NCI-H82 (cell line): ENCODE measurements at regions not wholly inside any gene's neighbourhood (a gene's known extent, or its start where the extent isn't known, plus 50 kb on each side); places are given as distances from the start of the nearest gene placed in this dataset.
A peak's percentile ranks its signal among the peaks of the same experiment; 100 is the strongest.
"Not testable (repeated sequence)": the region's sequence is repeated elsewhere in the genome, so short reads cannot be mapped to it uniquely, and the experiment has no call there.

Source experiments
- DNase-seq: peaks from one replicate; lab custom pipeline; 2025; lab: John Stamatoyannopoulos, UW

DNA sequence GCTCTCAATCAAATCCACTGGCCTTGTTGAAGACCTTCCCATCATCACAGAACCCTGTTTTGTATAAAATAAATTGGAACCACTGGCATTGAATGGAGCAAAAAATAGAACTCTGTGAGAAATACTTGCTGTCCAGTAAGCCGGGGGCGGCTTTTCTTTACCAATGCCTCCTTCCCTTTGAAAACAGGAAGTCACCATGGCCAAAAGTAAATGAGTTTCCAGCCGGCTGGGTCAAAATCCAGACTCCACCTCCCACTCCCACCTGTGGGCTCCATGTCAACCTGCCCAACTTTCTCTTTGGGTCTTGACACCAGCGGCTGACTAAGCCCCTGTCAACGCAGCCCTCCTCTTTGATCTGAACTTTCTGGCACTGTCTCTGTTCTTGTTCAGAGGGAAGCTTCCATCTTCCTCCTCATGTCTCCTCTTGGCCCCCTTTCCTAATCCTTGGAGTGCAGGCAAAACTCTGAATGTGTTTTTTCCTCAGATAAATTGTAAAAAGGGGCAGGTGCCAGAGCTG, 95.2 kb downstream of the TFAP2C start:
- no peak for DNase-seq

DNA sequence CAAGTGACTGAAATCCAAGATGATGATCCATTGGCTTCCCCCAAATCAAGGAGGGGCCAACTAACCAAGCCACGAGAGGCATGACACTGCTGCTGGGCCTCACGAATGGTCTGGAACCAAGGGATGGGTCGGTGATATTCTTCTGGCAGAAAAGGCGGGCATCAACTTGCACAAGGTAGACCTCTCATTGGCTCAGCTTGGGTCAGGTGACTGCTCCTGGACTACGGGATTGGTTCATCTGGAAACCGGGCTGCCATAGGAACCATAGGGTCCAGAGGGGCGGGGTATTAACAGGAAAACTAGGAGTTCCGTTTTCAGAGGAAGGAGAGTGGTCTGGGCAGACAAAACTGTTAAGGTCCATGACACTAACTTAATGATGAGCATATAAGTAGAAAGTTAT, 100.9 kb downstream of the TFAP2C start:
- no peak for DNase-seq

DNA sequence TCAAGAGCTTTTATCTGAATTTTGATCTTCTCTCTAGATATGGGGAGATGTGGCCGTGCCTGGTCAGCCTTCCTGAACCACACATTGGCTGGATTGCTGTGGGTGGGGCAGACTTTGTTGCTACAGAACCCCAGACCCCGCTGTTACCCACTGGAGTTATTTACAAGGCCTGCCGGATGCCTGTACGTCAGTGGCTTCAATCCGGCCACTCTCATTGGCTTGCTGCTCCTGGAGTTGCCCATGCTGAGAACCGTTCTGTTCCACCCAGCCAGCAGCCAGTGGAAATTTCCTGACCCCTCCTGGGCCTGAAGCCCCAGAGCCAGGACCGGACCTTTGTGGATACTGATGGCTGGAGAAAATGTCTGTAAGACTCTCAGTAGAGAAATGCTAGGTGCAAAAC, 101.9 kb downstream of the TFAP2C start:
- DNase-seq, result no peak

DNA sequence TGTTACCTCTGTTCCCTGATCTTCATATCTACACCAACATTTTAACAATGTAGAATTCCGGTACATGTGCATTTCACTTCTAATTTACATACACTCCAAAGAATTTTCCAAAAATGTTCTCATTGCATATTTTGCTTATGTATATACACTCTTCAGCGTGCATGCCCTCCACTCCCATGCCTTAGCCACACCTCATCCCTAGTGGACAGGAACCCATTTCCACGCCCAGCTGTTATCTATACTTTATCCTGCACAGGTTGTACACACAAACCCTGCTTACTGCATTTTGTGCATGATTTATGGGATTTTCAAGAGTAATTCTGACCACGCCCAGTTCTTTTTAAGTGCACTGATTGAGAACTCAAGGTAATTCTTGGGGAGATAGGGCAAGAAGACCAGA, 102.4 kb downstream of the TFAP2C start:
- no peak for DNase-seq

DNA sequence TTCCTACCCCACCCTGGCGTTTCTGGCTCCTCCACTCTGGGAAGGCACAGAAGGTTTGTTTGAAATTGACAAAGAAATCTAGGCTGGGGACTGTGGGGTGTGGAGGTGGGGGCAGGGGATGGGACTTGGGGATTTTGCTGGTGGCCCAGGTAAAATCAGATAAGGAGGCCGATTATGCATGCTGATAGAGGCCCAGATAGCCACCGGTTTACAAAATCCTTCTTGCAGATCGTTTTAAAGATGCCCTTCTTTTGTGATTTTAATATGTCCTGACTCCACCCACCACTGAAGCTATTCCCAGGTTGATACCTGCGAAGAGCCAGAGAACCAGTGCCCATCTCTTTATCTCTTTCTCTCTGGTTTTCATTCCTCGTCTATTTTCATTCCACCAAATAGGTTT, 104.9 kb downstream of the TFAP2C start:
- DNase-seq, result no peak

DNA sequence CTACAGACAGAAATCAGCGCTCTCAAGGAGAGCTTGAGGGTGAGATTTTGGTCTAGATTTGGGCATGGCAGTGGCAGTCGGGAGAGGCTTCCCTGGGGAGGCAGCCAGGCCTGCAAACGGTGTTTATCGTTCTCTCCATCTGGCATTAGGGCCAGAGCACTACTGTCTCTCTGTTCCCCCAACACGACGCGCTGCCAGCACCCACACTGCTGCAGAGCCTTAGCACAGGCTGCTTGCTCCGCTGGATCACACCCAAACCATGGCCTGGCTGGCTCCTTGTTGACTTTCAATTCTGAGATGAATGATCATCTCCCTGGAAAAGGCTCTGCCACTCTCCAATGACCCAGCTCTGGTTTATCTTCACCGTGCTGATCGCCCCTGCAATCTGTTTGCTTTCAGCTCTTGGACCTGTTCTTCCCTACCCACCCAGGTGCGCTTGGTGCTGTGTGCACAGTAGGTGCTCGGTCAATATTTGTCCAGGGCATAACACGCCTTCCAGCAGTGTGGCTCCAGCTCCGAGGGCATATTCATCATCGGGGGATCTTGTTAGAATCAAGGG, 106.1 kb downstream of the TFAP2C start:
- DNase-seq, result no peak

DNA sequence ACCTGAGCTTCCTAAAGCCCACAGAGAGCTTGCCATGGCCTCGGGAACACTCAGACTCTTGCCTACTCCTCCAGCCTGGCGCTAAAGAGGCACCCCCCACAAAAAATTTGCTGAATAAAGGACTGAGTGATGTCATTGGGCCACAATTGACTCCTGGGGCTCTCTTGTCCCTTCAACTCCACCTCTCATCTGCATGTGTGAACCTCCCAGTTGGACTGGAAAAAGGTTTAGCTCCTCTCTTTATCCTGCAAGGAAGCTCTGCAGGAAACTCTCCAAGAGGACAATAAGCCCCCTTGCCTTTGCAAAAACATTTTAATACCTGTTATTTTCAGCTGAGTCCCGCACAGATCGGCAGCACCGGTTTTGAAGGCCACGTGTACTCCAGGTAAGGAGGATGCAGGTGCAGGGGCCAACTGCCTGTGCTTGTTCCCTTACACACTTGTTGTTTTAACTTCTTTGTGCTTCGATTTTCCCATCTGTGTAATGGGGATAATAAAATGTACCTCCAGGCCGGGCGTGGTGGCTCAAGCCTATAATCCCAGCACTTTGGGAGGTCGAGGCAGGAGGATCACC, 107.3 kb downstream of the TFAP2C start:
- DNase-seq, result no peak

DNA sequence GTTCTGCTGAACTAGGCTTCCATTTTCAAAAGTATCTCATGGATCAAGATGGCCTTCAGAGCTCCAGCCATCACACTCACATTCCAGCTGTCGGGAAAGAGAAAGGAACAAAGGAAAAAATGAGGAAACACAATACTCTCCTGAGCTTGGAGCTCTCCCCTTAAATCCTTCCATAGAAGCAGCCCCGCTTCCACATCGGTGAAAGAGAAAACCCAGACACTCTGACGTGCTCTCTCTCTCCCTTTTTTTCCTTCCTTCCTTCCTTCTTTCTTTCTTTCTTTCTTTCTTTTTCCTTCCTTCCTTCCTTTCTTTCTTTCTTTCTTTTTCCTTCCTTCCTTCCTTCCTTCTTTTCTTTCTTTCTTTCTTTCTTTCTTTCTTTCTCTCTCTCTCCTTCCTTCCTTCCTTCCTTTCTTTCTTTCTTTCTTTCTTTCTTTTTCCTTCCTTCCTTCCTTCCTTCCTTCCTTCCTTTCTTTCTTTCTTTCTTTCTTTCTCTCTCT, 115.3 kb downstream of the TFAP2C start:
- not testable (repeated sequence) for DNase-seq

DNA sequence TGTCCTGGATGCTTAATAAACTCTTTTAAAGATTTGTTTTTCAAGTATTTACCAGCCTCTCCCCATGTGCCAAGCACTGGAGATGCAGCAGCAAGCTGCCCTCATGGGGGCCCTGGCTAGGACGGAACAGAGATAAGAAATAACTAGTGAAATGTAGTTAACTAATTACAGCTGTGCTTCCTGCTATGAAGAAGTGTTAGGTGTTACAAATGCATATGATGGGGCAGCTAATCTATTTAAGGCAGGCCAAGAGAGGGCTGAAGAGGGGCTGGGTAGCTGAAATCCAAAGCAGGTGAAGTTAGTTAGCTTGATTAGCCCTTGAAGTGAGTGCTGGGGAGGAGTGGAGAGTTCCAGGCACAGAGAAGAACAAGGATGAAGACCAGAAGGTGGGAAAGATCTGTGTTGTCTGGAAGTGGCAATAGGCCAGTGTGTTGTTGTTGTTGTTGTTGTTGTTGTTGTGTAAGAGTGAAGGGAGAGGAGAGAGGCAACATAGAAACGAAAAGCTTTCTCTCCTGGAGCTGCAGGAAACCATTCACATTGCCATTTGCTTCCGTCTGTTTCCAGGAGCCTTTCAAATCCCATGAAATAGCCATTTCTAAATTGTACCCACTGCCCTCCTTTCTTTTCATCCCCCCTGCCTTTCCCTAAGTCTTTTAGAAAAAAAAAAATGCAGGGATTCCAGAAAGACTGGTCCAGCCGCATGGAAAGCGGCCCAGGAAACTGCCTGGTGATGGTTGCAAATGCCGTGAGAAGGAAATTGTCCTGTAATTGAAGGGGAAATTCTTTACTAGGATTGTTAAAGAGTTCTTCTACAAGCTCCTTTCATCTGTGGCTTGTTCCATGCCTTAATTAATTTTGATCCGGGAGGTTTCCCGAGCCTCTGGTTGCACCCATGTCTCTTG, 119.6 kb downstream of the TFAP2C start:
- DNase-seq, result no peak

DNA sequence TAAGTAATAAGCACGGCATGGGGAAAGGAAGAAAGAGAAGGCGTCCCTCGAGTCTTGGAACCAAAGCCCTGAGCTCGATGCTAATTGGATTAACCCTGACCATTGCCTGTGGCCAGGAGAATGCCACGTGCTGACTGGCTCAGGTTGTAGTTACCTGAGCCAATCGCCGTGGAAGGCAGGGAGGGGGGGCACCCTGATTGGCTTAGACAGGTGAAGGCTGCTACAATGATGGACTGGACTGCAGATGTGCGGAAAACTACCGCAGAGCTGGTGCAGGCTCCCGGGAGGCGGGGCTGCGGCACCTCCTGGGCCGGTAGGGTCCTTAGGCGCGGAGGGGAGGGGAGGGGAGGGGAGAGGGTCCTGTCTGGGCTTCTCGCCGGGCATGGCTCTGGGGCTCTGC, 121.3 kb downstream of the TFAP2C start:
- peak; percentile 39 for DNase-seq

DNA sequence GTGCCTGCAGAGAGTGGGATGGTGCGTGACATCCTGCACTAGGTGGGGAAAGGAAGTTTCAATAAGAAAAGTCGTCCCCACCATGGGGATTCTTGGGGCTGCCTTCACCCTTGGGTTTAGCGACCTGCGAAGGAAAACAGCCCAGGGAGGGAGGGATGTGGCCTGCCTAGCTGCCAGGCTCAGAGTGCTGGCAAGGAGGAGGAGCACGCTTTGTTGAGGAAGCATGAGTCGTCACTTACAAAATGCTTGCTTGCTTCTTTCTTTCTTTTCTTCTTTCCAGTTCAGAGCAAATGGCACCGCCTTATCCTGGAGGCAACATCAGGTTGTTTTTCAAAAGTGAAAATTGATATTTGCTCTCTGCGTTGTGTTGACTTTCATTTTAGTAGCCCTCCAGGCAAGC, 123.2 kb downstream of the TFAP2C start:
- no peak for DNase-seq

DNA sequence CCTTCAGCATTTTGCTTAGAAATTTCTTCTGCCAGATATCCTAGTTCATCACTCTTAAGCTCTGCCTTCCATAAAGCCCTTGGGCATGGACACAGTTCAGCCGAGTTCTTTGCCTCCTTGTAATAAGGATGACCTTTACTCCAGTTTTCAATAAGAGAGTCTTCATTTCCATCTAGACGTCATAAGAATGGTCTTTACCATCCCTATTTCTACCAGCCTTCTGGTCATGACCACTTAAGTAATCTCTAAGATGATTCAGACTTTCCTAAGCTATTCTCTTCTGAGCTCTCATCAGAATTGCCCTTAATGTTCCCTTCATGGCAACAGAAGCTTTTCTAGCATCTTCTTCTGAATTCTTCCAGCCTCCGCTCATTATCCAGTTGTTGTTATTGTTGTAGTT, 126.1 kb downstream of the TFAP2C start:
- DNase-seq, result no peak

DNA sequence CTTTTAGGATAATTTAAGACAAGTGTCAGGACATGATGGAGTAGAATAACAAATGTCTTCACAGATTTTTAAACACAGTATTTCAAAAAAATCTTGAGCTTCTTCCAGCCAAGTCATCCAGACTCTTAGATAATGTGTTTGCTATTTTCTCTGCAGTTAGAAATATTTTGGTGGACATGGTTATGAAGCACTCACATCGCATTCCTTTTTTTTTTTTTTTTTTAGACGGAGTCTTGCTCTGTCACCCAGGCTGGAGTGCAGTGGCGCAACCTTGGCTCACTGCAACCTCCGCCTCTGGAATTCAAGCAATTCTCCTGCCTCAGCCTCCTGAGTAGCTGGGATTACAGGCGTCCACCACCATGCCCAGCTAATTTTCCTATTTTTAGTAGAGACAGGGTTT, 127.6 kb downstream of the TFAP2C start:
- DNase-seq, result not testable (repeated sequence)

DNA sequence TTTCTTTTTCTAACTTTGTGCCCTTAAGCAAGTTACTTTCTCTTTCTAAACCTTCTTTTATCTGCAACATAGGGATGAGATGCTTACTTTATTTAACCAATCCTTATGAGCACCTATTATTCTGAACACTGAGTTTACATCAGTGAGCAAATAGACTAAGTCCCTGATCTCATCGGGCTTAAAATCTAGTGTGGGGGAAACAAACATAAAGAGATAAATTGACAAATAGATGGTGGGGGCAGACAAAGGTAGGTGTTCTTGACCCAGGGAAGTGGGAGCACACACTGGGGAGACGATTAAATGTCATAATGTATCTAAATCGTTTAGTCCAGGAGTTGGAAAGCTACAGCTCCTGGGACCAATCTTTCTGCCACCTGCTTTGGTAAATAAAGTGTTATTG, 129.6 kb downstream of the TFAP2C start:
- DNase-seq, result no peak

DNA sequence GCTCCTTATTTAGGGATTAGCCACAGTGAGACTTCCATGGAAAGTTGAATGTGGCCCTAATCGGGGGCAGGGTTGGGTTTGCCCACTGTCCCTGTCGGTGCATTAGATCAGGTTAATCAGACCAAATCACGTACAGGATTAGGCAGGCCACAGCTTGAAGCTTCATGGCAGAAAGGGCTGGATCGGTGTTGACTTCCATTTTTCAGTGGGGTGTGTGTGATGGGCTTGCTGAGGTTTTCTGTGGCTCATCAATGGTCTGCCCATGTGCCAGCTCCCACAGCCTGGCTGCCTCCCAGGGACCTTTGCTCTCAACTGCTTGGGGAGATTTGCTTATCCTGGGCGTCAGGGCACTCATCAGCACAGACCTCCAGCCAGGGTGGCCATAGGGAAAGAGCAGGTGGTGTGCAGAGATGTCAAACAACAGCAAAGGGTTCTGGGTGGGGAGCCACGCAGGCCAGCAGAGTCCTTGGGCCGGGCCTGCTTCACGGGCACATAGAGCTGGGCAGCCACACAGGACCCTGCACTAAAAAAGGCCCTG, 130.7 kb downstream of the TFAP2C start:
- DNase-seq, result no peak

DNA sequence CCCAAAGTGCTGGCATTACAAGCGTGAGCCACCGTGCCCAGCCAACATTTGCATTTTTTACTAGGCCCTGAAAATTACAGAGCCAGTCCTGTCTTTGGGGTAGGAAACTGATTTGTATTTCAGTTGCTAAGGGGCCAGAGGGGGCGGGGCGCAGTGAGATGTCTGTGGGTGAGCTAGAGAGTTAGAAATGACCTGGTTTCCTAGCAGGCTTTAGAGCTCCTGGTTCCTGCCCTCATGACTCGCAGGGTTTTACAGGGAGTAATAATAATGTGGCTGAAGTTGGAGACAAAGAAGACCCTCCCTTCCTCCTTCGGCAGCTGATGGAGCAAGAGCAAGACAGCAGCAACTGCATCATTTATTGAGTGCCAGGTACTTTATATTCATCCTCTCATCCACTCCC, 131.5 kb downstream of the TFAP2C start:
- DNase-seq, result no peak

DNA sequence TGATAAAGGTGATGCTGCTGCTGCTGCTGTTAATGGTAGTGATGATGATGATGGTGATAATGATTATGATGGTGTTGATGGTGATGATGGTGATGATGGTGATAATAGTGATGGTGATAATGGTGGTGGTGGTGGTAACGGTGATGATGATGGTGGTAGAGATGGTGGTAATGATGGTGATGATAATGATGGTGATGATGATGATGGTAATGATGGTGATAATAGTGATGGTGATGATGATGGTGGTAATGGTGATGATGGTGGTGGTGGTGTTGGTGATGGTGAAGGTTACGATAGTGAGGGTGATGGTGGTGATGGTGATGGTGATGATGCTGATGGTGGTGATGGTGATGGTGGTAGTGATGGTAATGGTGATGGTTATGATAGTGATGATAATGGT, 132.3 kb downstream of the TFAP2C start:
- no peak for DNase-seq

DNA sequence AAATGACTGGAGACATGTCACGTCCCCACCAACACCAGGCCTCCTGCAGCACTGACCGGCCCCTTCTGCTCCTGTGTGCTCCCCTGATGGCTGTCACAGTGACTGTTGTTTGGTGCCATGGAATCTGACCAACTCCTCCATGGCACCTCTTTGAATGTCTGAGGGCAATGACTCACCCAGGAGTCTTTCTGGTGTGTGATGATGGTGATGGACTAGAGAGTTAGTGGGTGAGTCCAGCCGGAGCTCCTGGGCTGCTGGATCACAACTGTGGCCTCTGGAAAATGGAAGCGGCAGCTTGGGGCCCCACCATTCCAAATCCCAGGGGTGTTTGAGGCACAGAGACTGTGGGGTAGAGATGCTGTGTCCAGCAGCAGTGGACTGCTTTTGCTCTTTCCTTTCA, 133.3 kb downstream of the TFAP2C start:
- no peak for DNase-seq

DNA sequence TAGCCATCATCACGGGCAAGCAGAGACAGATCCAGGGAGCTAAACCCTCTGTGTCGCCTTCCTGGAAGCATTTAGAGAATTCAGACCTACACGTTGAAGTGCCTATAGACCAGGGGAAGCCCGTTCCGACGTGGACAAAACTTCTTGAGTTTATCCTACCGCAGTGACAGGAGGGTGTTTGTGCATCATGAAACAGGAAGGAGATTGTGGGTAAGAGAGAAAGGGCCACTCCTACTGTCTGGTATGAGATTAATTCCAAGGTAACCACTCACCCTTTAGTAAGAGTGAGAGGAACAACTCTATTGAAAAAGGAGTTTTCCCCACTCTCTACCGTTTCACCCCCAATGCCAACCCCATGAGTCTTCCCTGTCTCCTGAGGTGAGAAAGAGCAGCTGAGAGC, 133.7 kb downstream of the TFAP2C start:
- no peak for DNase-seq

DNA sequence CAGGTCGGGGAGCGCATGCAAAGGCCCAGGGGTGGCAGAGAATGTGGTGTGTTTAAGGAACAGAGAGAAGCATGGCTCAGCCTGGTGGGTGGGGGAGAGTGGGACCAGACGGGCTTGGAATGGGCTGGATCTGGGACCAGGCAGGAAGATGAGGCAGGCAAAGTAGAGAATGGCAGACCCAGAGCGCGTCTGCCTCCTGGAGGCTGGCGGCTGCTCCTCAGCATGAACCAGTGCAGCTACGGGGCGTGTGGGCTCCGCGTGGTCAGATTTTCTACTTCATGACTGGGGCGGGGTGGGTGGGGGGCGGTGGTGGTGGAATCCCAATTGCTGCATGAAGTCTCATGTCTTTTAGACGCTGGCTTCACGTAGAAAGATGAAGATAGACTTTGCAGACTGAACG, 135.6 kb downstream of the TFAP2C start:
- no peak for DNase-seq

DNA sequence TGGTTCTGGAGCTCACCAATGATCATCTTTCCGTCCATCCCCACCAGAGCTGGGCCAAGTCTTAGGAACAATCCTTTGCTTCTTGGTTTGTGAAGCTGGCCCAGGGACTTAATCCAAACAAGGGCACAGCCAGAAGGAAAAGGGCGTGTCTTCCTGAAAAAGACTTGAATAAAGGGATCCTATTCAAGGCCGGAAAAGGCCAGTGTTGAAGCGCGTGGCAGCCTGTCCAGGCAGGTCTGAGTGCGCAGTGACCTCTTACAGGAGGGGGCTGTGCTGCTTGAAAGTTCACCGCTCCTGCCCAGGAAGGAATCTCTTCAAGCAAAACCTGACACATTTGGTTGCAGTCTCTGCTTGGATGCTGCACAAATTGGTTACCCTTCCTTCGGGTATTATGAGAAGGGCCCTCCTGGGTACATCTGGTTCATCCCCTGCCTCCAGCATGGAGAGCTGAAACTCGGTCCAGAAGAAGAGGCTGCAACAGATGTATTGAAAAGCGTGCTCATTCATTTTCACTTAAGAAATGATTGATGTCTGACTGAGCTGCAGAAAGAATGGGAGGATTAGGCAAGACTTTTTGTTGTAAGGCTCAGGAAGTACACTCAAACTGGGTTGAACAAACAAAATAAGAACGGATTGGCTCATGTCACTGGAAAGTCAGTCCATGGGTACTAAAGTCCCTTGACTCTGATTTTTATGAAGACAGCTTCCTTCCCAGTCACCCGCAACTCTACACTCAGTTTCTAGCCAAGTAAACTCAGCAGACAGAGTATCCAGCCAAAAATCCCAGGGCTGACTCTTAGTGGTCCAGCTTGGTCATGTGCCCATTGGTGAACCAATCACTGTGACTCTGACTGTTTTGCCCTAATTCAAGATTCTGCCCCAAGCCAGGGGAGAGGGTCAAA, 136.3 kb downstream of the TFAP2C start:
- DNase-seq, result no peak

DNA sequence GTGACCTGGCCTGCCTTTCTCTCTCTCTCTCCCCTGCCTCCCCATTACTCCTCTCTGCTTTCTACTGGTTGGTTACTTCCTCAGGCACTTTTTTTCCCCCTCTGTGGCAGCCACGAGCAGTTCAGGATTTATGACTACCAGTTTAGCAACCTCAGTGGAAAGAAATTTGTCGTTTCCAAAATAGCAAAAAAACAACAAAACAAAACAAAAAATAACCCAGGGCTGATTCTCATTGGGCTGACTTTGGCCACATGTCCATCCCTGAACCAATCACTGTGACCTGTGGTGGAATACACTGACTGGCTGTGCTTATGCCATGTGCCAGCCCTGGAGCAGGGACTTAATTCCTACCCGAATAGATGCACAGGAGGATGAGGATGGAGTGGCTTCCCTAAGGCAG, 137.4 kb downstream of the TFAP2C start:
- DNase-seq, result no peak
